ENCODE measurements at regions not wholly inside any gene's neighbourhood (a gene's known extent, or its start where the extent isn't known, plus 50 kb on each side); places are given as distances from the start of the nearest gene placed in this dataset.
"Not testable (repeated sequence)": the region's sequence is repeated elsewhere in the genome, so short reads cannot be mapped to it uniquely, and the experiment has no call there.

DNA sequence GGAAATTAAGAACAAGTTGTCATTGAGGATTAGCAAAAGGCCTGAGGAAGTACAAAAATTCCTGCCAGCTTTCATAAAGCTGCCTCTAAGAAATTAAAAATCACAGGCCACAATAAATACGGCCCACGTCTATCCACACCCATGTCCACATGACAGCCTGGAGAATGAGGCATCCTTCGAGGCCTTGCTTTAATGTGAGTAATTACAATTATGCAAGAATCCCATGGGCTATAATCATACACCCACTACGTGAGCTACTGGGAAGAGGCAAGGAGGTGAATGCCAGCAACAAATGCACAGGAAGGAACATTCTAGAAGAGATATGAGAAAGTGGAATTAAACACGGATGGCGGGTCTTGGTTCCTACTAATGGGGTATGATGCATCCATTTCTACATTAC, 65.4 kb upstream of the ZFHX3 start:
- Mint-ChIP-seq H3K4me3 (no peak overlapping the region), H3K27ac (peak overlapping the region in 1 of 3 experiments; percentile 49), H3K9me3 (peaks cover 4% of the 10 kb centered on the region), H3K36me3 (ENCODE audit: low read depth) (no peaks in the 10 kb centered on the region), H3K27me3 (ENCODE audit: low read depth) (peaks cover 3% of the 10 kb centered on the region), H3K4me1 (peaks cover 5% of the 10 kb centered on the region)
- TF ChIP-seq, protein P1, sequence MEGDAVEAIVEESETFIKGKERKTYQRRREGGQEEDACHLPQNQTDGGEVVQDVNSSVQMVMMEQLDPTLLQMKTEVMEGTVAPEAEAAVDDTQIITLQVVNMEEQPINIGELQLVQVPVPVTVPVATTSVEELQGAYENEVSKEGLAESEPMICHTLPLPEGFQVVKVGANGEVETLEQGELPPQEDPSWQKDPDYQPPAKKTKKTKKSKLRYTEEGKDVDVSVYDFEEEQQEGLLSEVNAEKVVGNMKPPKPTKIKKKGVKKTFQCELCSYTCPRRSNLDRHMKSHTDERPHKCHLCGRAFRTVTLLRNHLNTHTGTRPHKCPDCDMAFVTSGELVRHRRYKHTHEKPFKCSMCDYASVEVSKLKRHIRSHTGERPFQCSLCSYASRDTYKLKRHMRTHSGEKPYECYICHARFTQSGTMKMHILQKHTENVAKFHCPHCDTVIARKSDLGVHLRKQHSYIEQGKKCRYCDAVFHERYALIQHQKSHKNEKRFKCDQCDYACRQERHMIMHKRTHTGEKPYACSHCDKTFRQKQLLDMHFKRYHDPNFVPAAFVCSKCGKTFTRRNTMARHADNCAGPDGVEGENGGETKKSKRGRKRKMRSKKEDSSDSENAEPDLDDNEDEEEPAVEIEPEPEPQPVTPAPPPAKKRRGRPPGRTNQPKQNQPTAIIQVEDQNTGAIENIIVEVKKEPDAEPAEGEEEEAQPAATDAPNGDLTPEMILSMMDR (IDR thresholded peaks at IDR 0.05; ENCODE audit: unreplicated experiment in 3 of 3): no peak

DNA sequence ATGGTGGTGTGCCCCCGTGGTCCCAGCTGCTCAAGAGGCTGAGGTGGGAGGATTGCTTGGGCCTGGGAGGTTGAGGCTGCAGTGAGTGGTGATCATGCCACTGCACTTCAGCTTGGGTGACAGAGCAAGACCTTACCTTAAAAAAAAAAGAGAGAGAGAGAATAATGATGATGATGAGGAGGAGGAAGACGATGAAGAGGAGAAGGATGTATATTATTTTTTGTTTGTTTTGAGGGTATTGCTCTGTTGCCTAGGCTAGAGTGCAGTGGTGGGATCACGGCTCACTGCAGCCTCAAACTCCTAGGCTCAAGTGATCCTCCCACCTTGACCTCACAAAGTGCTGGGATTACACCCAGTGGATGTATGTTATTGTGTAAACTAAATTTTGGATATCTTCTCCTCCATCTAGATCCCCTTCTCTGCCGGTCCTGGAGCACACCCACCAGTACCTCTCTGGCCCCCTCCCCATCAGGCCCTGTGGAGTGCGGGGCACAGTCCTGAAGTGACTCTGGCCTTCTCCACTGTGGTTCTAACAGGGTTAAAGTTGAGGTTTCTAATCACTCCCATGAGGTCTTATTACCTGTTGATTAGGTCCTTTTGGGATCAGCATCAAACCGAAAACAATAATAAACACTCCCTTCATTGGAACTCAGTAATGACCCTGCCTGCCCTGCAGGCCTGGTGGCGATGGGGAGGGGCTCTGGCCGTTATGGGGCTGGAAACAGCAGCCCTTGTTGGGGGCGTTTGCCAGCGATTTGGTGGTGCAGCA, 60.5 kb upstream of the ZFHX3 start:
- Mint-ChIP-seq H3K4me1 (peaks cover 5% of the 10 kb centered on the region), H3K9me3 (no peaks in the 10 kb centered on the region), H3K4me3 (no peak overlapping the region), H3K36me3 (ENCODE audit: low read depth) (no peaks in the 10 kb centered on the region), H3K27ac (no peak overlapping the region), H3K27me3 (ENCODE audit: low read depth) (no peaks in the 10 kb centered on the region)
- TF ChIP-seq, protein P1 (IDR thresholded peaks at IDR 0.05; ENCODE audit: unreplicated experiment in 3 of 3): no peak

DNA sequence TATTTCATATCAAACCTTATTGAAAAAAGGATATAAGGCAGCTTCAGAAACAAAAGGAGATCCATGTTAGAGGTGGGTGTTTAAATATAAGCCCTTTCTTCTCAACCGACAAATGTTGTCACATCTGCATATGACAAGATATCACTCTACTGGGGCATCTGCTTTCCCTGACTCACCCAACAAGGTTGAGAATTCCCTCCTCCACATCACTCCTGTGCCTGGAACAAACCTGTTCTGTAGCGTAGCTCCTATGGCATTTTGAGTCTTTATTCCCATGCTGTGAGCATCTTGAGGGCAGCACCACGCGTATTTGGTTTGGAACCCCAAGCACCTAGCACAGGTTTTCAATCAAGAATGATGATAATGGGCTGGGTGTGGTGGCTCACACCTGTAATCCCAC, 59.4 kb upstream of the ZFHX3 start:
- H3K36me3 Mint-ChIP-seq (ENCODE audit: low read depth): no peaks in the 10 kb centered on the region
- no peaks in the 10 kb centered on the region for H3K9me3 Mint-ChIP-seq
- no peak overlapping the region for H3K27ac Mint-ChIP-seq
- TF ChIP-seq, protein P1 (IDR thresholded peaks at IDR 0.05; ENCODE audit: unreplicated experiment in 3 of 3): no peak
- no peaks in the 10 kb centered on the region for H3K27me3 Mint-ChIP-seq (ENCODE audit: low read depth)
- H3K4me3 Mint-ChIP-seq: no peak overlapping the region
- H3K4me1 Mint-ChIP-seq: no peaks in the 10 kb centered on the region

DNA sequence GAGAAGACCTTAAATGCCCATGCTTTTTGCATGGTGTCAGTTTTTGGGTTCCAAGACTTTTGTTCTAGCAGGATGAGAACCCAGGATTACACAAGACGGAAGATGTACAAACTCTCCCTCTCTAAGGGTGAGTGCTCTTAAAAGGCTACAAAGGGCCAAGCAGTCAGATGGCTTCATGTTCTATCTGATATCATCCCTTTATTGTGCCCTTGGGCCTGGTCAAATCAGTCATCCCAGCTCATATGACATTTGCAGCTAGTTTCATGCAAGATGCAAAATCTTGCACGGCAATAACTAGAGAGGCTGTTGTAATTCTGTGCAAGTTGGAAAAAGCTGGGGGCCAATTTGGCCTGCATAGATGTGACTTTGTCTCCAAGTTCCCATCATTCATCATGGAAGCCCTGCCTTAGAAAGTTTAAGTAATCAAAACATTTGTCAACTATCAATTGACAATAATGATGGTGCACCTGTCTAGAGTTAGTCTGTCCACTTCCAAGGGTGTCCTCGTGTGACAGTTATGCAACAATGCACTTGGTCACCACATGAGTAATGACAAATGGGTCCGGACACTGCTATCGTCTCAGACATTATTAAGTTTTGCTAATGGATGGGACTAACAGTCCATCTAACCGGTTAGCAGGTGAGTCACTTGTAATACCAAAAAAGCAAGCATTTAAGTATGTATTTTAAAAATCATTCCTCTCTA, 58.6 kb upstream of the ZFHX3 start:
- Mint-ChIP-seq H3K36me3 (ENCODE audit: low read depth) (no peaks in the 10 kb centered on the region), H3K4me3 (no peak overlapping the region)

DNA sequence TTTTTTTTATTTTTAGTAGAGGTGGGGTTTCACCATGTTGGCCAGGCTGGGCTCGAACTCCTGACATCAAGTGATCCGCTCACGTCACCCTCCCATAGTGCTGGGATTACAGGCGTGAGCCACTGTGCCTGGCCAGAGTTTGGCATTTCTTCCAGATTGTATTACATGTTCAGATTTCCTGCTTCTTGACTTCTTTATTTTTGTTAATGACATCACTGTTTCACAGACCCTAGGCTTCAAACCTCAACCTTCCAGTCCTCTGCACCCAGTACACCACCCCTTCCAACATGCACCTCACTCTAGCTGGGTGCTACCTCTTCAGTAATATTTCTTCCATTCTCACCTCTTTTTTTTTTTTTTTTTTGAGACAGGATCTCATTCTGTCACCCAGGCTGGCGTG, 53.6 kb upstream of the ZFHX3 start:
- Mint-ChIP-seq H3K4me1 (peaks cover 5% of the 10 kb centered on the region), H3K4me3 (no peak overlapping the region)

More for the DNA sequence above, 58.6 kb upstream of the ZFHX3 start:
- Mint-ChIP-seq H3K4me1 (no peaks in the 10 kb centered on the region), H3K9me3 (no peaks in the 10 kb centered on the region), H3K27me3 (ENCODE audit: low read depth) (peaks cover 3% of the 10 kb centered on the region), H3K27ac (no peak overlapping the region)
- TF ChIP-seq, protein P1 (IDR thresholded peaks at IDR 0.05; ENCODE audit: unreplicated experiment in 3 of 3): no peak

DNA sequence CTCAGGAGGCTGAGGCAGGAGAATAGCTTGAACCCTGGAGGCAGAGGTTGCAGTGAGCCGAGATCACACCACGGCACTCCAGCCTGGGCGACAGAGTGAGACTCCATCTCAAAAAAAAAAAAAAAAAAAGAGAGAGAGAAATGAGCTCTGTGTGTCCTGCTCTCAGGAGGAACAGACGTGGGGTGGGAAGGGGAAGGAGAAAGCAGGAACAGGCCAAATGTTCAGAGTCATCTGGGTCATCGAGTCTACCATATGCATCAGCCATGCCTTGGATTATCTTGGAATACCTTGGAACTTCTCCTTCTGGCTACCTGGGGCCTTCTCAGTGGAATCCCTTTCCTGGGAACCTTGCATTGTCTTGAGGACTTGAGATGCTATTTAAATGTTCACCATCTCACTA, 51.7 kb upstream of the ZFHX3 start:
- not testable (repeated sequence) for H3K27ac Mint-ChIP-seq; H3K36me3 Mint-ChIP-seq (ENCODE audit: low read depth); H3K4me3 Mint-ChIP-seq; H3K9me3 Mint-ChIP-seq
- Mint-ChIP-seq H3K27me3 (ENCODE audit: low read depth) (peaks cover 18% of the 10 kb centered on the region), H3K4me1 (peaks cover 17% of the 10 kb centered on the region)

More for the DNA sequence above, 53.6 kb upstream of the ZFHX3 start:
- Mint-ChIP-seq H3K9me3 (no peaks in the 10 kb centered on the region), H3K36me3 (ENCODE audit: low read depth) (no peaks in the 10 kb centered on the region), H3K27me3 (ENCODE audit: low read depth) (peaks cover 18% of the 10 kb centered on the region), H3K27ac (no peak overlapping the region)
- TF ChIP-seq, protein P1 (IDR thresholded peaks at IDR 0.05; ENCODE audit: unreplicated experiment in 3 of 3): no peak

All from nephron (organoid).